OCI-LY1 (cell line): ENCODE measurements at regions not wholly inside any gene's neighbourhood (a gene's known extent, or its start where the extent isn't known, plus 50 kb on each side); places are given as distances from the start of the nearest gene placed in this dataset.

ENCODE experiments used
- H2AFZ ChIP-seq: fragments of 200-600 bp; sonication (generic), shearing (Covaris generic); 2 replicates; pipeline ENCODE4 v1.6.0; 2014; ENCODE audit warnings: antibody characterized with exemption, mild to moderate bottlenecking, low read length
- H3F3A ChIP-seq: fragments of 200-600 bp; sonication (generic), shearing (Covaris generic); 2 replicates; pipeline ENCODE4 v1.6.0; 2014; ENCODE audit warnings: mild to moderate bottlenecking, antibody characterized with exemption, low read length, moderate library complexity; ENCODE audit not compliant: insufficient read depth
- H3K27ac ChIP-seq: fragments of 200-600 bp; sonication (generic); 2 replicates; pipeline ENCODE4 v1.5.1; 2014; ENCODE audit warnings: low read length, mixed run types, mild to moderate bottlenecking, low read depth; ENCODE audit not compliant: poor library complexity, severe bottlenecking
- H3K27me3 ChIP-seq: fragments of 200-600 bp; sonication (generic); 2 replicates; pipeline ENCODE4 v1.6.0; 2014; ENCODE audit warnings: antibody characterized with exemption, mild to moderate bottlenecking, low read length, moderate library complexity; ENCODE audit not compliant: insufficient read depth
- H3K36me3 ChIP-seq: fragments of 200-600 bp; sonication (generic); 2 replicates; pipeline ENCODE4 v1.6.1; 2014; ENCODE audit warnings: mild to moderate bottlenecking, antibody characterized with exemption, low read length, moderate library complexity, mixed read lengths; ENCODE audit not compliant: insufficient read depth
- H3K4me1 ChIP-seq: fragments of 200-600 bp; sonication (generic); 2 replicates; pipeline ENCODE4 v1.5.1; 2014; ENCODE audit warnings: mild to moderate bottlenecking, low read length, moderate library complexity; ENCODE audit not compliant: insufficient read depth, severe bottlenecking
- H3K4me2 ChIP-seq: fragments of 200-600 bp; sonication (generic), shearing (Covaris generic); 2 replicates; pipeline ENCODE4 v1.6.1; 2014; ENCODE audit warnings: low read length
- H3K4me3 ChIP-seq: fragments of 200-600 bp; sonication (generic); 2 replicates; pipeline ENCODE4 v1.5.1; 2014; ENCODE audit warnings: low read length, low read depth, mild to moderate bottlenecking, mixed read lengths; ENCODE audit not compliant: poor library complexity, severe bottlenecking
- H3K79me2 ChIP-seq: fragments of 200-600 bp; shearing (Covaris generic); 2 replicates; pipeline ENCODE4 v1.6.1; 2016; ENCODE audit warnings: mixed run types, low read length, mixed read lengths; ENCODE audit not compliant: insufficient read depth
- H3K9ac ChIP-seq: fragments of 200-600 bp; sonication (generic), shearing (Covaris generic); 2 replicates; pipeline ENCODE4 v1.6.1; 2014; ENCODE audit warnings: mild to moderate bottlenecking, low read length, mixed read lengths
- H3K9me2 ChIP-seq: fragments of 200-600 bp; sonication (generic), shearing (Covaris generic); 2 replicates; pipeline ENCODE4 v1.6.1; 2014; ENCODE audit warnings: low read depth, mild to moderate bottlenecking, low read length, mixed read lengths
- H3K9me3 ChIP-seq: fragments of 200-600 bp; shearing (Covaris generic); 2 replicates; pipeline ENCODE4 v1.6.1; 2014; ENCODE audit warnings: low read length, mixed read lengths
- H4K20me1 ChIP-seq: fragments of 200-600 bp; sonication (generic), shearing (Covaris generic); 2 replicates; pipeline ENCODE4 v1.6.0; 2016; ENCODE audit warnings: mild to moderate bottlenecking, low read length; ENCODE audit not compliant: insufficient read depth
- EZH2 ChIP-seq: fragments of 200-600 bp; sonication (generic), shearing (Covaris generic); IDR thresholded peaks from 2 replicates; pipeline ENCODE4 v1.8.0; 2017; ENCODE audit warnings: borderline replicate concordance, mixed run types, mild to moderate bottlenecking, antibody characterized with exemption, low read length, moderate library complexity, mixed read lengths
- TF ChIP-seq, protein P1 (sequence below): fragments of 200-600 bp; sonication (generic), shearing (Covaris generic); IDR thresholded peaks from 2 replicates; pipeline ENCODE4 v1.5.1; 2017; ENCODE audit warnings: mild to moderate bottlenecking, antibody characterized with exemption, low read length, moderate library complexity, mixed read lengths

DNA sequence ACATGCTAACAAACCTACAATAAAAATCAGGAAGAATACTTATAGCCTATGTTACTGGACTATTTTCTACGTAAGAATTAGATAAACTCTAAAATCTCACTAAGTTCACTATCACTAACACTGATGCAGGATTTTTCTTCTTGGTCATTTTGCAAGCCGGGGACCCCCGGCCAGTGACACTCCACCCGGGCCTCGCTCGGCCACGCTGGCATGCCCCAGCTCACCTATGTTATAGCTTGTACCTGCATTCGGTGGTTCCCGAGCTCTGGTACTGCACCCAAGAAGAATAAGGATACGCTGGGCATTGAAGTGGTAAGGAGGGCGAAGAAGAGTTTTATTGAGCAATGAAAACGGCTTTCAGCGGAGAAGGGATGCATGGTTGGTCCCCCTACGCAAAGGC lies 245.3 kb upstream of the NBEA start:
- H2AFZ ChIP-seq, result no peak overlapping the region
- no peaks in the 10 kb centered on the region for H3K36me3 ChIP-seq
- no peak overlapping the region for H3K9ac ChIP-seq
- H3K4me3 ChIP-seq, result no peak overlapping the region
- H3F3A ChIP-seq, result no peaks in the 10 kb centered on the region
- H3K79me2 ChIP-seq, result no peaks in the 10 kb centered on the region
- H4K20me1 ChIP-seq, result no peaks in the 10 kb centered on the region
- H3K4me1 ChIP-seq, result no peaks in the 10 kb centered on the region
- H3K27ac ChIP-seq, result no peak overlapping the region
- no peaks in the 10 kb centered on the region for H3K9me3 ChIP-seq
- TF ChIP-seq, protein P1, sequence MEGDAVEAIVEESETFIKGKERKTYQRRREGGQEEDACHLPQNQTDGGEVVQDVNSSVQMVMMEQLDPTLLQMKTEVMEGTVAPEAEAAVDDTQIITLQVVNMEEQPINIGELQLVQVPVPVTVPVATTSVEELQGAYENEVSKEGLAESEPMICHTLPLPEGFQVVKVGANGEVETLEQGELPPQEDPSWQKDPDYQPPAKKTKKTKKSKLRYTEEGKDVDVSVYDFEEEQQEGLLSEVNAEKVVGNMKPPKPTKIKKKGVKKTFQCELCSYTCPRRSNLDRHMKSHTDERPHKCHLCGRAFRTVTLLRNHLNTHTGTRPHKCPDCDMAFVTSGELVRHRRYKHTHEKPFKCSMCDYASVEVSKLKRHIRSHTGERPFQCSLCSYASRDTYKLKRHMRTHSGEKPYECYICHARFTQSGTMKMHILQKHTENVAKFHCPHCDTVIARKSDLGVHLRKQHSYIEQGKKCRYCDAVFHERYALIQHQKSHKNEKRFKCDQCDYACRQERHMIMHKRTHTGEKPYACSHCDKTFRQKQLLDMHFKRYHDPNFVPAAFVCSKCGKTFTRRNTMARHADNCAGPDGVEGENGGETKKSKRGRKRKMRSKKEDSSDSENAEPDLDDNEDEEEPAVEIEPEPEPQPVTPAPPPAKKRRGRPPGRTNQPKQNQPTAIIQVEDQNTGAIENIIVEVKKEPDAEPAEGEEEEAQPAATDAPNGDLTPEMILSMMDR, result no peak
- TF ChIP-seq EZH2, result no peak
- no peaks in the 10 kb centered on the region for H3K9me2 ChIP-seq
- H3K27me3 ChIP-seq, result no peaks in the 10 kb centered on the region
- H3K4me2 ChIP-seq, result no peak overlapping the region

DNA sequence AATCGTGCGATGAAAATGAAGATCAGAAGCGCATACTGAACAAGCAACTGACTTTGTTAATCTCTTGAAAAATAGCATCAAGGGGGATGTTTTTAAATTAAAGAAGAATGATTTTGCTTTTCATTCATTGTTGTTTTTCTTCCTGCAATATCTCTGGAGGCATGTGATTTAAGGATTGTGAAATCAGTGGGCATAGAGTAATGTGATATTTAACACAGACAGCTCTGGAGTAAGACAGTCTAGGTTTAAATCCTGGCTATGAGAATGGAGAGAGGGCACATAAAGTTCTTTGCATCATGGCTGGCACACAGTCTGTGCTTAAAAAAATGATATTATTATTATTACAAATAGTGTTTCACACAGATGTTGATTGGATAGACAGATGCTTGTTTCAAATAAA lies 243.1 kb upstream of the NBEA start:
- Histone ChIP-seq H3K4me3 (no peak overlapping the region), H2AFZ (no peak overlapping the region), H3K9me2 (no peaks in the 10 kb centered on the region), H3K79me2 (no peaks in the 10 kb centered on the region), H3K36me3 (no peaks in the 10 kb centered on the region), H3K9me3 (no peaks in the 10 kb centered on the region), H3K9ac (no peak overlapping the region), H3K4me2 (no peak overlapping the region), H4K20me1 (no peaks in the 10 kb centered on the region), H3K27me3 (no peaks in the 10 kb centered on the region), H3K27ac (no peak overlapping the region), H3F3A (no peaks in the 10 kb centered on the region), H3K4me1 (no peaks in the 10 kb centered on the region)
- TF ChIP-seq EZH2, result no peak

DNA sequence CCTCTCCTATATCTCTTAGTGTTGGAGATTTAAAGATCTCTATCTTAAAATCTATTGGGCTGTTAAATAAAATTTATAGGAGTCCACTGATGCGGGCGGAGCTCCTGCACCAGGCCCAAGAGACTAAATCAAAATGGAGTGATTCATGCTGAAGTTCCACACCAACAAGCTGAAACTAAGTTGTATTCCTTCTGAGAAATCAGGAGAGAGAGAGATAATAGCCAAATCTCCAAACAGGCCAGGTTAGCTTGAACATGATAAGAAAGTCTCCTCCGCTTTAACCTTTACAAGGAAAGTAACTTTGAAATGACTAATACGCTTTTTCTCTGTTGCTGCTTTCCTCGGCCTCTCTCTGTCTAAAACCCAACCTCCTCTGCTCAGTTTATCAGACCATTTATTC lies 241.9 kb upstream of the NBEA start:
- H3K27ac ChIP-seq, result no peak overlapping the region
- no peaks in the 10 kb centered on the region for H3K9me2 ChIP-seq
- H3K4me1 ChIP-seq, result no peaks in the 10 kb centered on the region
- no peak overlapping the region for H3K4me2 ChIP-seq
- H2AFZ ChIP-seq, result no peak overlapping the region
- no peak overlapping the region for H3K9ac ChIP-seq
- H4K20me1 ChIP-seq, result no peaks in the 10 kb centered on the region
- no peaks in the 10 kb centered on the region for H3K27me3 ChIP-seq
- no peaks in the 10 kb centered on the region for H3K9me3 ChIP-seq
- no peak overlapping the region for H3K4me3 ChIP-seq
- H3K79me2 ChIP-seq, result no peaks in the 10 kb centered on the region
- no peaks in the 10 kb centered on the region for H3F3A ChIP-seq
- no peaks in the 10 kb centered on the region for H3K36me3 ChIP-seq
- no peak for TF ChIP-seq EZH2
- TF ChIP-seq, protein P1, result no peak

- H4K20me1 ChIP-seq, result no peaks in the 10 kb centered on the region
- no peaks in the 10 kb centered on the region for H3K79me2 ChIP-seq
- no peaks in the 10 kb centered on the region for H3K36me3 ChIP-seq
- no peaks in the 10 kb centered on the region for H3K4me1 ChIP-seq
- no peaks in the 10 kb centered on the region for H3K9me3 ChIP-seq
- no peak overlapping the region for H3K4me3 ChIP-seq
- no peak overlapping the region for H3K27ac ChIP-seq
- H3K27me3 ChIP-seq, result no peaks in the 10 kb centered on the region
- H3K9me2 ChIP-seq, result no peaks in the 10 kb centered on the region
- TF ChIP-seq EZH2, result no peak
- TF ChIP-seq, protein P1, result no peak
- H3F3A ChIP-seq, result no peaks in the 10 kb centered on the region
- H3K9ac ChIP-seq, result no peak overlapping the region
- H2AFZ ChIP-seq, result no peak overlapping the region
- no peak overlapping the region for H3K4me2 ChIP-seq
These were observed 240.2 kb upstream of the NBEA start for GRCh38 chr13:34701919-34702318.
